ENCODE measurements at regions not wholly inside any gene's neighbourhood (a gene's known extent, or its start where the extent isn't known, plus 50 kb on each side); places are given as distances from the start of the nearest gene placed in this dataset.

GRCh38 chr1:198064181-198064580 is 92.6 kb upstream of the NEK7 start:
- ATAC-seq (no peak), DNase-seq (no peak)
- in situ Hi-C loops (cut with MboI; ENCODE audit: low sequenced_read_pairs in 4 of 4), result no loop called here
- Histone ChIP-seq H3K36me3 (no peaks in the 10 kb centered on the region), H3K27ac (no peak overlapping the region), H3K4me3 (no peak overlapping the region), H3K4me1 (no peaks in the 10 kb centered on the region), H3K9me3 (no peaks in the 10 kb centered on the region), H3K27me3 (no peaks in the 10 kb centered on the region)
- TF ChIP-seq POLR2A (IDR thresholded peaks at IDR 0.05), result no peak
- TF ChIP-seq, protein P1, sequence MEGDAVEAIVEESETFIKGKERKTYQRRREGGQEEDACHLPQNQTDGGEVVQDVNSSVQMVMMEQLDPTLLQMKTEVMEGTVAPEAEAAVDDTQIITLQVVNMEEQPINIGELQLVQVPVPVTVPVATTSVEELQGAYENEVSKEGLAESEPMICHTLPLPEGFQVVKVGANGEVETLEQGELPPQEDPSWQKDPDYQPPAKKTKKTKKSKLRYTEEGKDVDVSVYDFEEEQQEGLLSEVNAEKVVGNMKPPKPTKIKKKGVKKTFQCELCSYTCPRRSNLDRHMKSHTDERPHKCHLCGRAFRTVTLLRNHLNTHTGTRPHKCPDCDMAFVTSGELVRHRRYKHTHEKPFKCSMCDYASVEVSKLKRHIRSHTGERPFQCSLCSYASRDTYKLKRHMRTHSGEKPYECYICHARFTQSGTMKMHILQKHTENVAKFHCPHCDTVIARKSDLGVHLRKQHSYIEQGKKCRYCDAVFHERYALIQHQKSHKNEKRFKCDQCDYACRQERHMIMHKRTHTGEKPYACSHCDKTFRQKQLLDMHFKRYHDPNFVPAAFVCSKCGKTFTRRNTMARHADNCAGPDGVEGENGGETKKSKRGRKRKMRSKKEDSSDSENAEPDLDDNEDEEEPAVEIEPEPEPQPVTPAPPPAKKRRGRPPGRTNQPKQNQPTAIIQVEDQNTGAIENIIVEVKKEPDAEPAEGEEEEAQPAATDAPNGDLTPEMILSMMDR (IDR thresholded peaks at IDR 0.05 in 4 of 5, conservative IDR thresholded peaks at IDR 0.05 in 1 of 5), result no peak
- intact Hi-C loops (cut with DNase I; ENCODE audit: low total_unique reads), result no loop called here

- no peak for ATAC-seq
Measured at GRCh38 chr1:198068285-198068684, 88.5 kb upstream of the NEK7 start.

DNA sequence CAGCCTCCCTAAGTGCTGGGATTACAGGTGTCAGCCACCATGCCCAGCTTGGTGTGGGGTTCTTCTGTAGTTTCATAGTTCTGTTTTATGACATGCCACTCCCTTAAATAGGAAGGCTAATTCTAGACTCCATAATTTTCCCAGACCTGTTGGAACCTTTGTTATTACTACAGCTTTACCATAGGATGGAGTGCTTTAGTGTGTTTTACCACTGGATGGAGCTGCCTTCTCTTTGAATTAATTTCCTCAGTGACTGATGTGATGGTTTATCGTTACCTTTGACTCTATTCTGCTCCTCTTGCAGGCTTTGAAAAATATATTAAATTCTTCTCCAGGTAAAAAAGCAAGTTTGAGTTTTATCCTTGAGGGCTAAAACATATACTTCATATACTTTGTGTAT is 84.6 kb upstream of the NEK7 start:
- DNase-seq (no peak), ATAC-seq (no peak)
- no peaks in the 10 kb centered on the region for H3K9me3 ChIP-seq
- TF ChIP-seq POLR2A (IDR thresholded peaks at IDR 0.05), result no peak
- TF ChIP-seq, protein P1 (IDR thresholded peaks at IDR 0.05 in 4 of 5, conservative IDR thresholded peaks at IDR 0.05 in 1 of 5), result peak in 1 of 5 experiments; percentile 9
- H3K36me3 ChIP-seq, result no peaks in the 10 kb centered on the region
- no peaks in the 10 kb centered on the region for H3K27me3 ChIP-seq
- no peaks in the 10 kb centered on the region for H3K4me1 ChIP-seq
- in situ Hi-C loops (cut with MboI; ENCODE audit: low sequenced_read_pairs in 4 of 4) (no loop called here), intact Hi-C loops (cut with DNase I; ENCODE audit: low total_unique reads) (no loop called here)
- no peak overlapping the region for H3K27ac ChIP-seq
- no peak overlapping the region for H3K4me3 ChIP-seq

More at GRCh38 chr1:198068285-198068684, 88.5 kb upstream of the NEK7 start:
- intact Hi-C loops (cut with DNase I; ENCODE audit: low total_unique reads) (no loop called here), in situ Hi-C loops (cut with MboI; ENCODE audit: low sequenced_read_pairs in 4 of 4) (no loop called here)
- H3K36me3 ChIP-seq, result no peaks in the 10 kb centered on the region
- no peak for DNase-seq
- no peak overlapping the region for H3K27ac ChIP-seq
- TF ChIP-seq, protein P1 (IDR thresholded peaks at IDR 0.05 in 4 of 5, conservative IDR thresholded peaks at IDR 0.05 in 1 of 5), result no peak
- TF ChIP-seq POLR2A (IDR thresholded peaks at IDR 0.05), result no peak
- no peaks in the 10 kb centered on the region for H3K9me3 ChIP-seq
- H3K27me3 ChIP-seq, result no peaks in the 10 kb centered on the region
- H3K4me3 ChIP-seq, result no peak overlapping the region
- H3K4me1 ChIP-seq, result no peaks in the 10 kb centered on the region

GRCh38 chr1:198075296-198075695 is 81.5 kb upstream of the NEK7 start:
- no peaks in the 10 kb centered on the region for H3K36me3 ChIP-seq
- no peaks in the 10 kb centered on the region for H3K4me1 ChIP-seq
- no peak for ATAC-seq
- intact Hi-C loops (cut with DNase I; ENCODE audit: low total_unique reads) (no loop called here), in situ Hi-C loops (cut with MboI; ENCODE audit: low sequenced_read_pairs in 4 of 4) (loop anchor here in 3 of 4 donors (25.0 kb wide), 2 partner anchors 287 to 387 kb away; no protein-coding TSS in a partner anchor)
- H3K27me3 ChIP-seq, result no peaks in the 10 kb centered on the region
- no peak for DNase-seq
- H3K27ac ChIP-seq, result no peak overlapping the region
- no peaks in the 10 kb centered on the region for H3K9me3 ChIP-seq
- no peak overlapping the region for H3K4me3 ChIP-seq
- no peak for TF ChIP-seq POLR2A (IDR thresholded peaks at IDR 0.05)
- TF ChIP-seq, protein P1 (IDR thresholded peaks at IDR 0.05 in 4 of 5, conservative IDR thresholded peaks at IDR 0.05 in 1 of 5), result no peak

DNA sequence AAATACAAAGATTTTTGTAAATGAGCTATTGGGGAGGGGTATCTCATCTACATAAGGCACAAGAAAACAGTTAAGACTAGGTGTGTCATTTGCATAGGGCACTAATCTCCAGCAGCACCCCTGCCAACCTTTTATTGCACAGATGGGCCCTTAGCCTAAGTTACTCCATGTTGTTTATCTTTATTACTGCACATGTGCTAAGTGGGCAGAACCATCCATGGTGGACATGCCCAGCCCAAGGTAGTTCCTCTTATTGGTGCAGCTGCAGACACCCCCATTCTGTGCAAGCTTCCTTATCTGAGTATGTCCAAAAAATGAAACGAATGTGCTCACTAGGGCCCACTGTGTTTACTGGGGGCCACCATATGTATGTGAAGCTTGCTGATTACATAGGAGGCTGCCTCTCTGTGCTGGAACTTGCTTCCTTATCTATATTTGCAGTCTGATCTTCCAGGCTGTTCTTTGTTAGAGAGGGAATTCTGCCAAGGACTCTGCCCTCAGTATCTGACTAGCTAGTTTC is 77.3 kb upstream of the NEK7 start:
- H3K4me1 ChIP-seq, result no peaks in the 10 kb centered on the region
- no peaks in the 10 kb centered on the region for H3K9me3 ChIP-seq
- TF ChIP-seq, protein P1 (IDR thresholded peaks at IDR 0.05 in 4 of 5, conservative IDR thresholded peaks at IDR 0.05 in 1 of 5), result no peak
- TF ChIP-seq POLR2A (IDR thresholded peaks at IDR 0.05), result no peak
- H3K27ac ChIP-seq, result no peak overlapping the region
- H3K4me3 ChIP-seq, result no peak overlapping the region
- no peaks in the 10 kb centered on the region for H3K36me3 ChIP-seq
- DNase-seq (no peak), ATAC-seq (no peak)
- intact Hi-C loops (cut with DNase I; ENCODE audit: low total_unique reads), result no loop called here
- in situ Hi-C loops (cut with MboI; ENCODE audit: low sequenced_read_pairs in 4 of 4), result loop anchor here in 3 of 4 donors (25.0 kb wide), 2 partner anchors 283 to 383 kb away; no protein-coding TSS in a partner anchor
- H3K27me3 ChIP-seq, result no peaks in the 10 kb centered on the region
